HEK293T (cell line): ENCODE measurements at regions not wholly inside any gene's neighbourhood (a gene's known extent, or its start where the extent isn't known, plus 50 kb on each side); places are given as distances from the start of the nearest gene placed in this dataset.

Source experiments
- ARNT ChIP-seq: fragments of 450-650 bp; IDR thresholded peaks from 2 replicates; pipeline ENCODE4 v1.6.1; 2017; ENCODE audit warnings: mild to moderate bottlenecking
- BHLHE40 ChIP-seq: fragments of 450-650 bp; IDR thresholded peaks from 2 replicates; pipeline ENCODE4 v1.6.1; 2016; ENCODE audit warnings: mild to moderate bottlenecking, moderate library complexity, borderline replicate concordance
- ELF4 ChIP-seq: fragments of 450-650 bp; IDR thresholded peaks from 2 replicates; pipeline ENCODE4 v1.6.1; 2017; ENCODE audit warnings: antibody characterized with exemption
- FOXA1 ChIP-seq: fragments of 450-650 bp; IDR thresholded peaks from 2 replicates; pipeline ENCODE4 v1.6.1; 2016; ENCODE audit warnings: mild to moderate bottlenecking
- FOXK2 ChIP-seq: fragments of 450-650 bp; IDR thresholded peaks from 2 replicates; pipeline ENCODE4 v1.6.1; 2016; ENCODE audit warnings: mild to moderate bottlenecking
- FOXM1 ChIP-seq: fragments of 450-650 bp; IDR thresholded peaks from 2 replicates; pipeline ENCODE4 v1.6.1; 2017; ENCODE audit warnings: mild to moderate bottlenecking, borderline replicate concordance
- HDGF ChIP-seq: fragments of 450-650 bp; IDR thresholded peaks from 2 replicates; pipeline ENCODE4 v1.6.1; 2017; ENCODE audit warnings: antibody characterized with exemption, borderline replicate concordance
- LEF1 ChIP-seq: fragments of 450-650 bp; IDR thresholded peaks from 2 replicates; pipeline ENCODE4 v1.6.1; 2017; ENCODE audit warnings: mild to moderate bottlenecking, borderline replicate concordance
- SP1 ChIP-seq: fragments of 450-650 bp; IDR thresholded peaks from 2 replicates; pipeline ENCODE4 v1.6.1; 2017
- SUZ12 ChIP-seq: fragments of 450-650 bp; IDR thresholded peaks from 2 replicates; pipeline ENCODE4 v1.6.1; 2016; ENCODE audit warnings: mild to moderate bottlenecking
- TARDBP ChIP-seq: fragments of 450-650 bp; IDR thresholded peaks from 2 replicates; pipeline ENCODE4 v1.6.1; 2016
- ZNF384 ChIP-seq: fragments of 450-650 bp; IDR thresholded peaks from 2 replicates; pipeline ENCODE4 v1.6.1; 2016

GRCh38 chr12:118472940-118473339 is 96.6 kb downstream of the SUDS3 start:
- TF ChIP-seq FOXM1 (no peak), SUZ12 (no peak), ZNF384 (no peak), BHLHE40 (no peak), HDGF (no peak), TARDBP (no peak), SP1 (no peak), ARNT (no peak), LEF1 (no peak), FOXA1 (no peak), FOXK2 (no peak), ELF4 (no peak)
